K562 (cell line): ENCODE measurements at regions not wholly inside any gene's neighbourhood (a gene's known extent, or its start where the extent isn't known, plus 50 kb on each side); places are given as distances from the start of the nearest gene placed in this dataset.

ENCODE experiments used
- BRD4 ChIP-seq: fragments of 200-600 bp; sonication (generic); IDR thresholded peaks from 2 replicates; pipeline ENCODE4 v1.6.1; 2017; ENCODE audit warnings: inconsistent platforms
- CAMTA2 ChIP-seq: fragments of 250-450 bp; sonication (Bioruptor Pico); conservative IDR thresholded peaks from 2 replicates; pipeline ENCODE4 v1.5.1; 2022
- CBX3 ChIP-seq, 2 experiments: IDR thresholded peaks; 1 replicate in 1 of 2; 2 replicates in 1 of 2; pipeline ENCODE4 v1.6.1; 2012; ENCODE audit warnings: inconsistent platforms in 2 of 2, low read length in 2 of 2, borderline replicate concordance in 1 of 2, control low read depth in 1 of 2
- HMGN3 ChIP-seq: IDR thresholded peaks from 2 replicates; pipeline ENCODE4 v1.6.1; 2011; ENCODE audit warnings: borderline replicate concordance, low read depth, mild to moderate bottlenecking, mixed read lengths, low read length; ENCODE audit not compliant: insufficient read length; ENCODE audit errors: extremely low read depth
- HNRNPUL1 ChIP-seq: fragments of 200-400 bp; formaldehyde crosslinking; IDR thresholded peaks from 2 replicates; pipeline ENCODE4 v1.6.1; 2017; ENCODE audit warnings: low read length
- ID3 ChIP-seq, 2 experiments: fragments of 250-450 bp in 1 of 2; fragments of 450-650 bp in 1 of 2; sonication (Bioruptor Pico) in 1 of 2; IDR thresholded peaks; 2 replicates each; pipeline versions ENCODE4 v1.6.1 to v1.8.0; 2016 to 2021; ENCODE audit warnings: mild to moderate bottlenecking in 2 of 2, moderate library complexity in 2 of 2, missing compliant biosample characterization in 1 of 2, missing genetic modification characterization in 1 of 2
- MEF2A ChIP-seq: IDR thresholded peaks from 2 replicates; pipeline ENCODE4 v1.6.1; 2011; ENCODE audit warnings: low read depth, mild to moderate bottlenecking, low read length, moderate library complexity; ENCODE audit not compliant: control insufficient read depth
- RBM14 ChIP-seq: fragments of 200-400 bp; formaldehyde crosslinking; IDR thresholded peaks from 2 replicates; pipeline ENCODE4 v1.6.1; 2018; ENCODE audit warnings: low read depth, mild to moderate bottlenecking, low read length, moderate library complexity, borderline replicate concordance; ENCODE audit not compliant: insufficient read depth
- SOX6 ChIP-seq: fragments of 450-650 bp; IDR thresholded peaks from 2 replicates; pipeline ENCODE4 v1.6.1; 2014; ENCODE audit warnings: mild to moderate bottlenecking
- ZNF518B ChIP-seq: fragments of 250-450 bp; sonication (Bioruptor Pico); IDR thresholded peaks from 2 replicates; pipeline ENCODE4 v1.5.0; 2021; ENCODE audit warnings: mild to moderate bottlenecking, moderate library complexity

GRCh38 chr14:85319998-85320630, 209.8 kb upstream of the FLRT2 start (continued):
- TF ChIP-seq ZNF518B (CRISPR knock-in tag) (no peak), HNRNPUL1 (no peak), HMGN3 (no peak), MEF2A (no peak), CBX3 (IDR thresholded peaks at IDR 0.05; ENCODE audit: borderline replicate concordance in 1 of 2, low read length in 2 of 2) (no peak), BRD4 (no peak), ID3 (CRISPR knock-in tag; IDR thresholded peaks at IDR 0.05) (no peak), ID3 (tag; IDR thresholded peaks at IDR 0.05) (no peak), CAMTA2 (CRISPR knock-in tag) (no peak), RBM14 (no peak), SOX6 (no peak)
